HG02852 (cell line): ENCODE measurements at regions not wholly inside any gene's neighbourhood (a gene's known extent, or its start where the extent isn't known, plus 50 kb on each side); places are given as distances from the start of the nearest gene placed in this dataset.

Experiments used
- ATAC-seq: cut with Tn5 transposase; IDR thresholded peaks from one replicate; pipeline ENCODE4 v1.9.1; 2021; ENCODE audit warnings: mild to moderate bottlenecking, moderate library complexity; ENCODE audit not compliant: unreplicated experiment

DNA sequence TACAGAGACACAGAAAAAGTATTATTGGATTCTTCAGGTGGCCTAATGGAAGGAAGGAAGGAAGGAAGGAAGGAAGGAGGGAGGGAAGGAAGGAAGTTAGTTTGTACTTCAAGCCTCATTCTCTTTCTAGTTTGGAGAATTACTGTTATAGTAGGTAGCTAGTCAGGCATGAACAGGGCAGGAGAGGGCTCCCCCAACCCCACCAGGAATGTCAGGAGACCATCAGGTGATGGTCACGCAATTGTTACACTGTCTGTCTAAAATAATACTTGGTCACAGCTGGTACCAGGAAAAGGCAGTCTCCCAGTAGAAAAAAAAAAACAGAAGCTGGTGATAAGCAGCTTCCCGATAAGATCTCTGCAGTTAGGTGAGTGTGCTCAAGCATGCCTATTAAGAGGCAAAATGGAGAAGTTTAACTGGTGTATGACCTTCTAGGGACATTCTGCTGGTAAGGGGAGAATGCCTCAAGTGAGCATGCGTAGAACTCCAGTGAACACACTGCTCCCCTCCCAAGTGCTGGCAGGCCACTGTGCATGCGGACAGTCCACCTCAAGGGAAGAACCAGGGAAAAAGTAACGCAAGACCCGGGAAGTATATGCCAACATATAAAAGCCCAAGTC lies 358.4 kb upstream of the SOX5 start:
- ATAC-seq = no peak

DNA sequence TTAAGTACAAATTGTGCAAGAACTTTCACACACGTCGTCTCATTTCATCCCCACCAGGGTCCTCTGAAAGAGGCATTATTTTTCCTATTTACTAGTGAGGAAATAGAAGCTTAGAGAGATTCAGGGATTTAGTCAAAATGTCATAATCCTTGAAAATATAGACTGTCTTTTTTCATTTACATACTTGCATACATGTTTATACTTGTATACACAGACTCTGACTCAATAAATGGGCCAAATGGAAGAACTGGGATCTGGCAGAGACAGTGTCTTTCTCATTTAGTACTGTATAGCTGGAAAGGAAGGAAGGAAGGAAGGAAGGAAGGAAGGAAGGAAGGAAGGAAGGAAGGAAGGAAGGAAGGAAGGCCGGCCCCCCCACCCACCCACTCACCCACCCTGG lies 357.7 kb upstream of the SOX5 start:
- no peak for ATAC-seq

DNA sequence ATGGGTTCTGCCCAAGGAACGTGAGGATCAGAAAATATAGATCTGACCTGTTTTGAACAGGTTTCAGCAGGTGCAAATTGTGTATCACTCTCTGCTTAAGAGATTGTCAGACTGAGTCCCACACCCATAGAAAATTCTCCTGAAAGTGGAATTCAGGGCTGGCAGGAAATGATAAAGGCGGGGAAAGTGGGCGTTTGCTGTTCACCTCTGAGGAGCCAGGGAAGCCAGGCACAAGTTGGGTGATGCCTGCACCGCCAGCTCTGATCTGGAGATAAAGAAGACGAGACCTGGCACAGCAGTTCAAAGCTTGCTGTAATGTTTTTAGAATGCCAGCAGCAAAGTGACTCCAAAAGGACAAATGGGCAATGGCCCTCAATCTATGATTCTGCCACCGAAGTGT lies 356.5 kb upstream of the SOX5 start:
- ATAC-seq = no peak

DNA sequence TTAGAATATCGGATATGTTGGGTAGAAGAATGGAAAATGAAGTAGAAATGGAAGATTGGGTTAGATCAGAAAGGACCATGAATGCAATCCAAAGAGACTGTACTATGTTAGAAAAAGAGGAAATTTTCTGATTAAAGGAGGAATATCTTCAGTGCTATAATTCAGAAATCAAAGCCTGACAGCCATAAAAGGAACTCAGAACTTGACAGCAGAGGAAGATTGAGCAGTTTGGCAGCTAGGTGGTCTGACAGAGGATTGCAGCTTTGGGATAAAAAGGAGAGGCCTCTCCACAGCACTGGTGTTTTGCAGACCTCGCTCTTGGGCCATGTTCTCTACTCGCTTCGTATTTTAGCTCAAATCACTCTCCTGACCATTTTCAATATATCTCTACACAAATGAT lies 354.8 kb upstream of the SOX5 start:
- ATAC-seq = no peak

DNA sequence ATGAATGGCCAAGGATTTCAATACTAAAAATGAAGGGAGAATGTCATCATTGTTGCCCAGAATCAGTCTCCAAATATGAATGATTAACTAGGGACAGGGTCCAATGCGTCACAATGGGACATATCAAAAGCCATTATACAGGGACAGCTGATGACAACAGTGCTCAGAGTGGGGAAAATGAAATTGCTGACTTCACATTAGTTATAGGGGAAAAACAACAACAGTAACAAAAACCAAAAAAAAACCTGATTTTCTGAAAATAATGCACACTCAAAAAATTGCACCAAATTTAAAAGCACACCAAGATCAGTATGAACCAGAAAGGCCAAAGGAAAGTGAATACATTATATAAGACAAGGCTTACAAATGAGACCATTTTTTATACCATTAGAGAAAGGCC lies 353.2 kb upstream of the SOX5 start:
- ATAC-seq = no peak

DNA sequence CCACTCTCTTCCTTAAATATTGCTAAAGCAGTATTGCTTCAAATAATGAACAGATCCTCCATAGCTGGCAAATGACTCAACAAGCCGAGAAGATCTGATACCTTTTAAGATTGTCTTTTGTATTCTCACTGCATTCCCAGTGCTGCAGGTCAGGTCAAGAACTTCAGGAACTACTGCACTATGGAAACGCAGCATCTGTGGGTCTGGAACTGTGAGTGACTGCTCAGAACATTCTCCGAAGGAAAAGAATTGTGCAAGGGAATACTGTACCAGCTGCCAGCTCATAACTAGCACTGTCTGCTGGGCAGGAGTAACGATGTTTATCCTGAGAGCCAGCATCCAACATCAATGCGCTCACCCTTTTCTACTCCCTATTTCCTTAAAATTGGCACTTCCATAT lies 348.0 kb upstream of the SOX5 start:
- ATAC-seq = no peak

DNA sequence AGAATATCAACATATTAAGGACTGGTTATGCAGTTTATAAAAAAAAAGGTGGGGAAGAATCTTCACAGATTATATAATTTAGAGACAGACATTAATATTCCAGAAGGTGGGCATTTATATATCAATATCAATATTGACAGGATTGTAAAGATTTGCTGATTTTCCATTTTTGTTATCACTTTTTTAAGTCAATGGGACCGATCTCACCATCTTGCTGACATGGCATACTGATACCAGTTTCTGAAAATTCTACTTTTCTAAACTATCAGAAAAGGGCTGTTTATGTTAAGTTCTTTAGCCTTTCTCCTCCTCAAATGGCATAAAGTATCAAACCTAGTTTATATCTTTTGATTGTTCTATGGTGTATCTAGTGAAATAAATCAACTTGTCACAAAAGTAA lies 344.1 kb upstream of the SOX5 start:
- ATAC-seq = no peak

DNA sequence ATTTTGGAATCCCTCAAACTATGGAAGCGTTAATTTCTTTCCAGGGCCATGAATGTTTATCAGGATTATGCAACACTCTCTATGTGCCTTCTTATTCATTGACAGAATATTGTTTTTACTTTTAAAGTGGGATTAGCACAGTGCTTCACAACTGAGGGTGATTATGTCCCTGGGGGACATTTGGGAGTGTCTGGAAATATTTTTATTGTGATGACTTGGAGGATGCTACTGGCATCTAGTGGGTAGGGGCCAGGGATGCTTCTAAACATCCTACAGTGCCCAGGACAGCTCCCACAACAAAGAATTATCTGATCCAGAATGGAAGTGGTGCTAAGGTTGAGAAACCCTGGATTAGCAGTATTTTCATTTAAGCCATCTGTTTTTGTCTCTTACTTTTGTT lies 338.5 kb upstream of the SOX5 start:
- ATAC-seq = no peak

DNA sequence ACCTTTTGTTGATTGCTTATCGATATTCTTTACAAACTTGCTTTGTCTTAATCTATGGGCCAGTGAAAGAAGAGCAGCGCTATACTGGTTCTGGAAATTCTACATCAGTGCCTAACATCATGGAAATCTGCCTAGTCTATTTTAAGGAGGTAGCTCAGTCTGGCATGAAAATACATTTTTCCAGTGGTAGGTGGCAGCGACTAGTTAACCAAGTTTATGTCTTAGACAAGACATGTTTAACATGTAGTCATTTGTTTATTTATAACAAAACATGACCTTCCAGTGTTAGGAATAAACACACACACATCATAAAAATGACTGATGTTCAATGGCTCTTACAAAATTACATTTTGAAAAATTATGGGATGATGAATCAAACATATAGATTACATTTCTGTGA lies 336.0 kb upstream of the SOX5 start:
- no peak for ATAC-seq

DNA sequence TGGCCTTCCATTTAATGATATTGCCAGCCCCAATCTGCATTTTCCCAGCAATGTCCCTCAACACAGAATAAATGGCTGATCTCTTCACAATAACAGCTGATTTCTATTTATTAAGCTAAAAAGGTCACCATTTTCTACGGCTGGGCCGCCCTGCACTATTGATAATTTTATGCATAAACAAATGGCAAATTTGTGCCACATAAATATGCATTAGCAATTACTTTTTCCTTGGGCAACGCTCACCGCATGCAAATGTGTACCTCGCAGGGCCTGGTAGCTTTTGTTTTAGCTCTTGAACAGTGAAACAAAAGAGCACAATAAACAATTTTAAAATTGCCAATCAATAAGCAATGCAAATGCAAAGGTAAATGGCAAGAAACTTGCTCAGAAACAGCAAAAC lies 331.9 kb upstream of the SOX5 start:
- ATAC-seq = no peak

DNA sequence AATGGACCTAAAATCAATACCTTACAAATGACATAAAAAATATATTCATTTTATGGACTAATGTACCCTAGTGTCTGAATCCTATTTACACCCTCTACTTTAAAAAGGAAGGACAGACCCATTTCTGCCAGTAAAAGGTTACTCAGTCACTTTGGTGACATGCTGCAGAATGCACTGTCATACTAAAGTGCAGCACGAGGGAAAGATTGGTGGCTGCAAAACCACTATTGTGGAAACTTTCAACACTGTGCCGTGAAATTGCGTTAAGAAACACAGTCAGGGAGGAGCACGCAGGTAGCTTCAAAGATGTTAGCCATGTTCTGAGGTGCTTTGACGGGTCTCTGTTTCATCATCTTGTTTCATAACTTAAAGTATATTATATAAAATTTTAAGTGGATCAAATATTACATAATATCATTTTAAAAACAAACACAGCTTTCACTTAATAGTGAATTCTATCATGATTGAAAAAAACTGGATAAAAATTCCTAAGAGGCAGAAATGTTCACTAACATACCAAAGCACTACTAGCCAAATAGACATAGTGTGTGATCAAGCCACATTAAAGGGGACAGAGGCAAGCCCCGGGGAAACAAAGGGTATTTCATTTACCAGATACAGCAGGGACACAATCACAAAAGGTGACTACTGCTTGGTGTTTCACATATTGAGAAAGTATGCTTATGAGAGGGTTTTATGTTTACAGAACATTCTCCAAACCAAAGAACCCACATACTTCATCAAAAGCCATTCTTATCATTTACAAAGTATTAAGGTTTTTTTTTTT lies 330.8 kb upstream of the SOX5 start:
- ATAC-seq = no peak

DNA sequence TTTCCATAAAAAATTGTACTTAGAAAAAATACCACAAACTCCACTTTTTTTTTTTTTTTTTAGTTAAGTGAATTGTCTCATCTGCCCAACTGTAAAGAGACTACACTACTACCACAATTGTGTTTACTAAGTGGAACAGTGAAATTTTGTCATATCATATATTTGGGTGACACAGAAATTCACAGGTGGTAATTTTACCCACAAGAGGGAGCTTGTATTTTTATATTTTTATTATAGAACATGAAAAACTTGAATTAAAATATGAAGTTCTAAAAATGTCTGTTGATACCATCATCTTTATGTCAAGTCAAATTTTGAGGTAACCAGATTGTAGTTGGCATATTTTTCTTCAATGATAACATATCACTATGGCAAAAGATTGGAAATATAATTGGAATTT lies 329.4 kb upstream of the SOX5 start:
- no peak for ATAC-seq

DNA sequence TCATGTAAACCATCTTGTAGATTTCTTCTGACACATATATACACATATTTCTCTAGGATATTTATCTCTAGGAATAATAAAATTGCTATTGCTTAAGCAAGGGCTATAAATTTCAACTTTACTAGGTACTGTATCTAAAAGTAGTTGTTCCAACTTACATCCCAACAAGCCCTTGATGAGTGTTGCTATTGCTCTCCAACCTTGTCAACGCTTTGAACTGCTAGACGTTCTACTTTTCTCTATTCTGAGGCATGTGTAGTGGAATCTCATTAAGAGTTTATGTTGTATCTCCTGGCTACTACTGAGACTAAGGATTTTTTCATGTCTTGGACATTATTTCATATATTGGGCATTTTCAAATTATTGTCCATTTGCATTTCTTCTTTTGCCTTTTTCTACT lies 321.5 kb upstream of the SOX5 start:
- ATAC-seq = no peak

DNA sequence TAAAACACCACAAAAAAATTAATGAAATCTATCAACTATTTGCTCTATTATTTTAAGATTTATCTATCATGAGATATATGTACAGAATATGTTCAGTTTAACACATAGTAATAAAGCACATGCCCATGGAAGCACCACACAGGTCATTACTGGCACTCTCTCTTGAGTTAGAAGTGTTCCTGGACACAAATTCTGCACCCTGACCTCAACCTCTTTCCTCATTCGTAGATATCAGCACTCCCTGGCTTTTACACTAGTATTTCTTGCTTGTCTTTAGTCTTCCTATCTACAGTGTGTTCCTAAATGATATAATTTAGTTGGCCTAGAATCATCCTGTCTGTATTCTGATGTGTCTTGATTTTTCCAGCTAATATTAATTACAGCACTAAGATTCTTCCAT lies 321.0 kb upstream of the SOX5 start:
- no peak for ATAC-seq

DNA sequence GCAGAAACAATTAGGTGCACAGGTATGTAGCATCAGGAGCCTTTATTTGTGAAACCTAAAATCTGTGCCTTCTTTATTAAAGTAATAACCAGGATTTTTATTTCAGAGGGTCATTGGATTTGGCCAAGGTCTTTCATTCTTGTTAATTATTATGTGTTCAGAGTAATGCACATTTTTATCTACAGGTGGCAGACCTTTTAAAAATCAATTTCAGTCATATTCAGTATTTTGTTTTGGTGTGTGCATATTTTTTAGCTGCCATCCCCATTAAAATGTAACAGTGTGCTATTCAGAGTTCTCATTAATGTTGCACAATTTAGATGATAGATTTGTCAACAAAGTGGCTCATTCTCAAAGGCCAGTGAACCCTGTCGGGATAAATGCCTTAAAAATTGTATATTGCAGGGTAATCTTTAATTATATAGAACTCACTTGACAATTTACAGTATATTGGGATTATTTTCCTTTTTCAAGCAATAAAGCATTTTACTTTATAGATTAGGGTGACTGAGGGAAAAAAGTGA lies 319.3 kb upstream of the SOX5 start:
- ATAC-seq = no peak

DNA sequence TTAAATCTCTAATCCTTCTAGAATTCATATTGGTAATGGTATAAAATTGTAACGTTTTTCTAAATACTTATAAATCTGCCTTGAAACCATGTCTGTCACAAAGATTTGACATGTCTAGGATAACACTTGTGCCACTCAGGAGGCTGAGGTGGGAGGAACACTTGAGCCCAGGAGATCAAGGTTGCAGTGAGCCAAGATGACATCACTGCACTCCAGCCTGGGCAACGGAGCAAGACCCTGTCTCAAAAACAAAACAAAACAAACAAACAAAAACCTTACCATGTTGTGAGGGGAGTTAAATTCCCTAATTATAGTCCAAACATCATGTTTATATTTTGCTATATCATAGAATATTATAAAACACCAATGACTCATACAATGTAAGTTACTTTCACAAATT lies 317.5 kb upstream of the SOX5 start:
- ATAC-seq = no peak

DNA sequence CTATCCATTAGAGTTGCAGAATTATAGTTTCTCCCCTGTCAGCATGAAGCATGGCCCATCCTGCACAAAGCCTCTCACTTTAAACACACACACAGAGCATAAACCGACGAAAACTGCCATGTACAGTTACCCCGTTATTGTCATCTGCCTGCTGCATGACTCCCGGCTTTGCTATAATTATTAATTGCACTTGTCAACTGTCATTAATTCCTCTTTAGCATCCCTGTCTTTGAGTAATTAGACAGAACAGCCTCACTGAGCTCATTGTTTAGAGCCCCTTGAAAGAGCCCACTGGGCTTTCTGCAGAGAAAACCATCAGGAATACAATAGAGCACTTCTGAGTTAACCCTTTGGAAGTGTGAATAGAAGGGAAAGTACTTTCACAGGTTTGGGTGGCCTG lies 307.2 kb upstream of the SOX5 start:
- no peak for ATAC-seq

DNA sequence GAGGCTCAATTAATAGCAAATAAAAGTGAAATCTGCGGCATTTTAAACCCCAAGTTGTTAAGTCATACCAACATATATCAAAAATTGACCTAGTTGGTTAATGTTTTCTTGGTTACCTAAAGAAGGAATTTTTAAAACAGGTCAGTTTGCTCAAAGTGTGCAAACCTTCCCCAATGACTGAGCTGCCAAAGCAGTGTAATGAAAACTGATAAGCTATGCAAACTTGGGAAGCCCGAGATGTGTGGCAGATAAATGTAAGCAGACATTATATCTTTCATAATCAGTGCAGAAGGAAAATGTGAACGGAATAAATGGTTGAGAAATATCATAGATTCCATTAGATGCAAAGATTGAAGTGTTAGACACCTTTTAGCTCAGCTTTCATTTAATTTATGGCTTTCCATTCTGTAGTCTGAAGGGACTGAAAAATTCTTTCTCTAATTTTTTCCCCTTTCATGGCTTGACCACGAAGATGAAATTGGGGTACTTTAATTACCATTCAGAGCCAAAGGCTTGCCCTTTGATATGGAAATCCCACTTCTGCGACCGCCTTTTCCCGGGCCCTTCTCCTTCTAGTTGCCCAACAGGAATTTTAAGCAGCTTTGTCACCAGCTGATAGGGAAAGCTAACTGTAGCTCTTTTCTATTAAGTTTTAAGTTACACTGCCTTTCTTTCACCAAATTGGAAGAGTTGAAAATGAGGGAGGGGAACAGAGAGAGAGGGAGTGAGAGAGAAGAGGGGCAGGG lies 306.6 kb upstream of the SOX5 start:
- ATAC-seq = no peak

DNA sequence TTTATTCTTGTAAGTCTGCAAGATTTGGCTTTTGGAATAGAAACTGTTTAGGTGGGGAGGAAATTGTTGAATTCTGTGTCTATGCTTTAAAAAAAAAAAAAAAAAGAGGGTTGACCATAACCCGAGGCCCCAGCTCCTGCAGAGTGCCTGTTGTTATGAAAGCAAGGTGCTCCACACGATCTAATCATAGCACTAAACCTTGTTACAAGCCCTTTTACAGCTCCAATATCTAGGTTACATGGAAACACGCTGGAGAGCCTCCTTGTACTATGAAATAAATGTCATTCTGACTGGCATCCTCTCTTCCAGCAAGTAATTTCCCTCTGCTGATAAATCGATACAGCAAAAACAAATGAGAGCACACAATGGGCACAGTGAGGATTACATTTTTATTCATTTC lies 303.1 kb upstream of the SOX5 start:
- no peak for ATAC-seq

DNA sequence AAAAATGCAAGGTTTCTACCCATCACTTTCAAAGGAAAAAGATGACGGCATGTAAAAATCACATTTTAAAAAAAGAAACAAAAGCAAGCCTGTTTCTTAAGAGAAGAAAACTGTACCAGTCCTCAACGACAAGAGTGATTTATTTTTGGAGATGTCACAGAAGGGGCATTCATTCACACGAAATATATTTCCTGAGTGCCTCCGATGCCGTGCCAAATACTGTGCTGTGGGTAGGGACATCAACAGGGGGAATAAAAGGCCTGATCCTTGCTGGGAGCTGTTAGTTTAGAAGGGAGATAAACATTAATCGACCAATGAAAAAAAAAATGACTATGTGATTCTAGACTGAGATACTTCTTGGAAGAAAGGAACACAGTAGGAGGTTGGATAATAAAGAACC lies 297.5 kb upstream of the SOX5 start:
- ATAC-seq = no peak

DNA sequence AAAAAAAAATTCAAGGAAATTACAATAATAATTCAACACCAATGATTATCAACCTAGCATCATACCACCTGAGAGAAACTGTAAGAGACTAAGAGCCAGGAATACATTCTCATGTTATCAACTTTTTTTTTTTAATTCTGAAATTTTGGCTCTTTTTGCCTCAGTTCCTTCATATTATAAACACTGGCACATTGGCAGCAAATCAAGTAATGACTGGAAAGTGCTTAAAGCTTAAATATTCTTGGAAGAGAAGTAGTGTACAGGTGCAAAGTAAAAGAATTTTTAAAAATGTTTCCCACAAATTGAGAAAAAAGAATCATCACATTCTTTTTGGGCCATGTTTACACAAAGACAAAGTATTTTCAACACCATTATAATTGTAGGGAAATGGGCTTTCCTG lies 296.9 kb upstream of the SOX5 start:
- no peak for ATAC-seq

DNA sequence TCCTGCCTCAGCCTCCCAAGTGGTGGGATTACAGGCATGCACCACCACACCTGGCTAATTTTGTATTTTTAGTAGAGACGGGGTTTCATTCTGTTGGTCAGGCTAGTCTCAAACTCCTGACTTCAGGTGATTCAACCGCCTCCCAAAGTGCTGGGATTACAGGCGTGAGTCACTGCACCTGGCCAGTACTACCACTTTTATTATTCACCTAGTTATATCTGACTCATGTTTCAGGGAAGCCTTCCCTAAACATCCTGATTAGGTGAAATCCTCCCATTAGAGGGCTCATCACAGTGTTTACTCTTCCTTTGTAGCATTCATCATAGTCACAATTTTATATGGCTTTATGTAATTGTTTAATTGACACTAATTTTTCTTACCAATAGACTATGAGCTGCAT lies 295.3 kb upstream of the SOX5 start:
- no peak for ATAC-seq
